Mesothelial cell of epicardium (in vitro differentiated cells): ENCODE measurements at regions not wholly inside any gene's neighbourhood (a gene's known extent, or its start where the extent isn't known, plus 50 kb on each side); places are given as distances from the start of the nearest gene placed in this dataset.

Source experiments
- DNase-seq, 2 experiments: peaks; one replicate each; pipeline ENCODE4 v3.0.0; 2021; ENCODE audit warnings: low spot score in 2 of 2; ENCODE audit not compliant: unreplicated experiment in 2 of 2
- H3K27ac Mint-ChIP-seq: 2 replicates; pipeline ENCODE4 v1.8.0; 2021; ENCODE audit warnings: mixed read lengths
- H3K27me3 Mint-ChIP-seq: 2 replicates; pipeline ENCODE4 v1.8.0; 2021; ENCODE audit warnings: low read depth, mixed read lengths
- H3K36me3 Mint-ChIP-seq: 2 replicates; pipeline ENCODE4 v1.8.0; 2021; ENCODE audit warnings: mixed read lengths
- H3K4me1 Mint-ChIP-seq: 2 replicates; pipeline ENCODE4 v1.8.0; 2021; ENCODE audit warnings: mixed read lengths
- H3K4me3 Mint-ChIP-seq: 2 replicates; pipeline ENCODE4 v1.8.0; 2021; ENCODE audit warnings: mild to moderate bottlenecking, moderate library complexity, mixed read lengths
- H3K9me3 Mint-ChIP-seq: 2 replicates; pipeline ENCODE4 v1.8.0; 2021; ENCODE audit warnings: mixed read lengths
- TF ChIP-seq, protein P1 (sequence below): fragments of 200-600 bp; sonication (generic); IDR thresholded peaks from one replicate; pipeline ENCODE4 v1.5.0; 2021; ENCODE audit warnings: antibody characterized with exemption; ENCODE audit not compliant: unreplicated experiment

GRCh38 chrX:6849716-6850414, 297.6 kb upstream of the STS start:
- Mint-ChIP-seq H3K27ac (peak overlapping the region; percentile 91), H3K36me3 (no peaks in the 10 kb centered on the region), H3K4me1 (peaks cover 9% of the 10 kb centered on the region), H3K9me3 (peaks cover 31% of the 10 kb centered on the region), H3K4me3 (no peak overlapping the region), H3K27me3 (no peaks in the 10 kb centered on the region)
- TF ChIP-seq, protein P1, sequence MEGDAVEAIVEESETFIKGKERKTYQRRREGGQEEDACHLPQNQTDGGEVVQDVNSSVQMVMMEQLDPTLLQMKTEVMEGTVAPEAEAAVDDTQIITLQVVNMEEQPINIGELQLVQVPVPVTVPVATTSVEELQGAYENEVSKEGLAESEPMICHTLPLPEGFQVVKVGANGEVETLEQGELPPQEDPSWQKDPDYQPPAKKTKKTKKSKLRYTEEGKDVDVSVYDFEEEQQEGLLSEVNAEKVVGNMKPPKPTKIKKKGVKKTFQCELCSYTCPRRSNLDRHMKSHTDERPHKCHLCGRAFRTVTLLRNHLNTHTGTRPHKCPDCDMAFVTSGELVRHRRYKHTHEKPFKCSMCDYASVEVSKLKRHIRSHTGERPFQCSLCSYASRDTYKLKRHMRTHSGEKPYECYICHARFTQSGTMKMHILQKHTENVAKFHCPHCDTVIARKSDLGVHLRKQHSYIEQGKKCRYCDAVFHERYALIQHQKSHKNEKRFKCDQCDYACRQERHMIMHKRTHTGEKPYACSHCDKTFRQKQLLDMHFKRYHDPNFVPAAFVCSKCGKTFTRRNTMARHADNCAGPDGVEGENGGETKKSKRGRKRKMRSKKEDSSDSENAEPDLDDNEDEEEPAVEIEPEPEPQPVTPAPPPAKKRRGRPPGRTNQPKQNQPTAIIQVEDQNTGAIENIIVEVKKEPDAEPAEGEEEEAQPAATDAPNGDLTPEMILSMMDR: no peak
- DNase-seq: no peak

- no peaks in the 10 kb centered on the region for H3K4me1 Mint-ChIP-seq
- H3K27me3 Mint-ChIP-seq: no peaks in the 10 kb centered on the region
- H3K27ac Mint-ChIP-seq: no peak overlapping the region
- TF ChIP-seq, protein P1: no peak
- no peaks in the 10 kb centered on the region for H3K36me3 Mint-ChIP-seq
- H3K4me3 Mint-ChIP-seq: no peak overlapping the region
- no peaks in the 10 kb centered on the region for H3K9me3 Mint-ChIP-seq
- no peak for DNase-seq
These were observed 297.7 kb upstream of the VCX3A start for GRCh38 chrX:6832619-6833018.

DNA sequence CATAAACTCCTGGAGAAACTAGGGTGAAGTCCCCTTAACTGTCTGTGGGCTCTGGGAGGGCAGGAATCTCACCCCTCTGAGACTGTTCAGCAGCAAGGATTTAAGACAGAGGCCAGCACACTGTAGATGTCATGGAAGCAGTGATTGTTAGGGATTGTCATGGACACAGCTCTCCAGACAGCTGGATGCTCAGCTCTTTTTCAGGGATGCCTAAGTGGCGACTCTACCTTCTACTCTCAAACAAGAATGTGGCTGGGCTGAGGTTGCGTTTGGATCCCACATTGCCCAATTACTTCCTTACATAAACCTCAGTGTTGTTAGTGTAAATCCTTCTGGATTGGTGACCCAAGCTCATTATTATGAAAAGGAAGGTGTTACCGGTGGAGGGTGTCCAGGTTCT, 291.9 kb upstream of the VCX3A start:
- DNase-seq: no peak
- no peaks in the 10 kb centered on the region for H3K9me3 Mint-ChIP-seq
- H3K27me3 Mint-ChIP-seq: no peaks in the 10 kb centered on the region
- TF ChIP-seq, protein P1: no peak
- H3K27ac Mint-ChIP-seq: no peak overlapping the region
- H3K36me3 Mint-ChIP-seq: no peaks in the 10 kb centered on the region
- no peak overlapping the region for H3K4me3 Mint-ChIP-seq
- no peaks in the 10 kb centered on the region for H3K4me1 Mint-ChIP-seq

- DNase-seq: no peak
- no peaks in the 10 kb centered on the region for H3K27me3 Mint-ChIP-seq
These were observed 286.8 kb upstream of the VCX3A start for GRCh38 chrX:6821730-6822129.

GRCh38 chrX:6813836-6814370, 279.0 kb upstream of the VCX3A start:
- no peak for DNase-seq
- Mint-ChIP-seq H3K27me3 (no peaks in the 10 kb centered on the region), H3K4me3 (no peak overlapping the region)

More at GRCh38 chrX:6821730-6822129, 286.8 kb upstream of the VCX3A start:
- no peaks in the 10 kb centered on the region for H3K9me3 Mint-ChIP-seq
- no peak overlapping the region for H3K27ac Mint-ChIP-seq
- TF ChIP-seq, protein P1: no peak
- no peaks in the 10 kb centered on the region for H3K36me3 Mint-ChIP-seq
- H3K4me1 Mint-ChIP-seq: no peaks in the 10 kb centered on the region
- H3K4me3 Mint-ChIP-seq: no peak overlapping the region

More at GRCh38 chrX:6813836-6814370, 279.0 kb upstream of the VCX3A start:
- TF ChIP-seq, protein P1: no peak
- Mint-ChIP-seq H3K9me3 (no peaks in the 10 kb centered on the region), H3K36me3 (no peaks in the 10 kb centered on the region), H3K4me1 (no peaks in the 10 kb centered on the region), H3K27ac (no peak overlapping the region)
